Gastroesophageal sphincter (tissue), 4 donors: ENCODE measurements at regions not wholly inside any gene's neighbourhood (a gene's known extent, or its start where the extent isn't known, plus 50 kb on each side); places are given as distances from the start of the nearest gene placed in this dataset.

ENCODE experiments used
- ATAC-seq: fragments of 150-250 bp; one replicate; pipeline ENCODE4 v1.9.1; 2016; ENCODE audit warnings: mild to moderate bottlenecking, moderate library complexity
- H3K27ac ChIP-seq, 4 donors: fragments of 200-600 bp; sonication (generic) in 3 of 4; 1 replicate in 3 of 4; 2 replicates in 1 of 4; pipeline ENCODE4 v1.5.1; 2016 to 2019
- H3K27me3 ChIP-seq: fragments of 200-600 bp; sonication (generic); one replicate; pipeline ENCODE4 v1.5.1; 2019
- H3K36me3 ChIP-seq, 2 donors: fragments of 200-600 bp; sonication (generic); one replicate each; pipeline ENCODE4 v1.5.1; 2019; ENCODE audit warnings: control low read depth in 1 of 2
- H3K4me1 ChIP-seq, 3 donors: fragments of 200-600 bp; sonication (generic); 1 replicate in 2 of 3; 2 replicates in 1 of 3; pipeline ENCODE4 v1.5.1; 2016 to 2019; ENCODE audit warnings: control low read depth in 2 of 3
- H3K4me3 ChIP-seq, 2 donors: fragments of 200-600 bp; sonication (generic); one replicate each; pipeline ENCODE4 v1.5.1; 2019; ENCODE audit warnings: mild to moderate bottlenecking in 1 of 2, moderate library complexity in 1 of 2
- H3K9me3 ChIP-seq, 3 donors: fragments of 200-600 bp; sonication (generic); one replicate each; pipeline ENCODE4 v1.5.1; 2017 to 2019; ENCODE audit warnings: control low read depth in 2 of 3
- EP300 ChIP-seq: sonication (generic); formaldehyde crosslinking; IDR thresholded peaks from one replicate; pipeline ENCODE4 v1.6.1; 2017; ENCODE audit warnings: antibody characterized with exemption, mild to moderate bottlenecking
- POLR2A ChIP-seq, 2 donors: fragments of 450-650 bp; IDR thresholded peaks; one replicate each; pipeline ENCODE4 v1.6.1; 2017; ENCODE audit warnings: antibody characterized with exemption in 2 of 2, mild to moderate bottlenecking in 2 of 2, moderate library complexity in 1 of 2
- POLR2AphosphoS5 ChIP-seq: sonication (generic); formaldehyde crosslinking; IDR thresholded peaks from one replicate; pipeline ENCODE4 v1.6.1; 2017; ENCODE audit warnings: antibody characterized with exemption
- WGBS, 2 donors: methylation state at CpG; one replicate each; pipeline ENCODE4 v1.1.5; 2018; ENCODE audit warnings: low coverage in 1 of 2; 5-methylcytosine and 5-hydroxymethylcytosine counted together
- TF ChIP-seq, protein P1 (sequence below), 4 experiments: fragments of 200-600 bp in 2 of 4; fragments of 450-650 bp in 2 of 4; sonication (generic) in 1 of 4; IDR thresholded peaks; one replicate each; pipeline ENCODE4 v1.5.1; 2017 to 2019; ENCODE audit warnings: antibody characterized with exemption in 4 of 4, mild to moderate bottlenecking in 2 of 4, moderate library complexity in 2 of 4

DNA sequence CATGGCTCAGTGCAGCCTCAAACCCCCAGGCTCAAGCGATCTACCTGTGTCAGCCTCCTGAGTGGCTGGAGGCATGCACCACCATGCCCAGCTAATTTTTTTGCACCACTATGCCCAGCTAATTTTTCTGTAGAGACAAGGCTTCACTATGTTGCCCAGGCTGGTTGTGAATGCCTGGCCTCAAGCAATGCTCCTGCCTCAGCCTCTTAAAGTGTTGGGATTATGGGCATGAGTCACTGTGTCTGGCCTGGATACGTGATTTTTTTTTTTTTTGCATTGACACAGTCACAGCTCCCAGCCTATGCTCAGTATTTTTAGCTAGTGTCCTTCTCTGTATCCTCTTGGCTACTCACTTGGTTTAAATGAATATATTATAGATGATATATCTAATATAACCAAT lies 377.0 kb upstream of the TNRC6C start:
- no peak for ATAC-seq
- Histone ChIP-seq H3K4me1 (no peaks in the 10 kb centered on the region), H3K27ac (no peak overlapping the region), H3K4me3 (no peak overlapping the region), H3K36me3 (no peaks in the 10 kb centered on the region), H3K27me3 (no peaks in the 10 kb centered on the region), H3K9me3 (peaks cover 0 to 10% (median 0%) of the 10 kb centered on the region in 3 donors)
- TF ChIP-seq, protein P1, sequence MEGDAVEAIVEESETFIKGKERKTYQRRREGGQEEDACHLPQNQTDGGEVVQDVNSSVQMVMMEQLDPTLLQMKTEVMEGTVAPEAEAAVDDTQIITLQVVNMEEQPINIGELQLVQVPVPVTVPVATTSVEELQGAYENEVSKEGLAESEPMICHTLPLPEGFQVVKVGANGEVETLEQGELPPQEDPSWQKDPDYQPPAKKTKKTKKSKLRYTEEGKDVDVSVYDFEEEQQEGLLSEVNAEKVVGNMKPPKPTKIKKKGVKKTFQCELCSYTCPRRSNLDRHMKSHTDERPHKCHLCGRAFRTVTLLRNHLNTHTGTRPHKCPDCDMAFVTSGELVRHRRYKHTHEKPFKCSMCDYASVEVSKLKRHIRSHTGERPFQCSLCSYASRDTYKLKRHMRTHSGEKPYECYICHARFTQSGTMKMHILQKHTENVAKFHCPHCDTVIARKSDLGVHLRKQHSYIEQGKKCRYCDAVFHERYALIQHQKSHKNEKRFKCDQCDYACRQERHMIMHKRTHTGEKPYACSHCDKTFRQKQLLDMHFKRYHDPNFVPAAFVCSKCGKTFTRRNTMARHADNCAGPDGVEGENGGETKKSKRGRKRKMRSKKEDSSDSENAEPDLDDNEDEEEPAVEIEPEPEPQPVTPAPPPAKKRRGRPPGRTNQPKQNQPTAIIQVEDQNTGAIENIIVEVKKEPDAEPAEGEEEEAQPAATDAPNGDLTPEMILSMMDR (IDR thresholded peaks at IDR 0.05), result no peak
- TF ChIP-seq POLR2AphosphoS5 (no peak), POLR2A (IDR thresholded peaks at IDR 0.05) (no peak), EP300 (no peak)
- 29 to 61% methylated on average over 1 to 2 of the region's 2 CpGs for WGBS, 2 donors

DNA sequence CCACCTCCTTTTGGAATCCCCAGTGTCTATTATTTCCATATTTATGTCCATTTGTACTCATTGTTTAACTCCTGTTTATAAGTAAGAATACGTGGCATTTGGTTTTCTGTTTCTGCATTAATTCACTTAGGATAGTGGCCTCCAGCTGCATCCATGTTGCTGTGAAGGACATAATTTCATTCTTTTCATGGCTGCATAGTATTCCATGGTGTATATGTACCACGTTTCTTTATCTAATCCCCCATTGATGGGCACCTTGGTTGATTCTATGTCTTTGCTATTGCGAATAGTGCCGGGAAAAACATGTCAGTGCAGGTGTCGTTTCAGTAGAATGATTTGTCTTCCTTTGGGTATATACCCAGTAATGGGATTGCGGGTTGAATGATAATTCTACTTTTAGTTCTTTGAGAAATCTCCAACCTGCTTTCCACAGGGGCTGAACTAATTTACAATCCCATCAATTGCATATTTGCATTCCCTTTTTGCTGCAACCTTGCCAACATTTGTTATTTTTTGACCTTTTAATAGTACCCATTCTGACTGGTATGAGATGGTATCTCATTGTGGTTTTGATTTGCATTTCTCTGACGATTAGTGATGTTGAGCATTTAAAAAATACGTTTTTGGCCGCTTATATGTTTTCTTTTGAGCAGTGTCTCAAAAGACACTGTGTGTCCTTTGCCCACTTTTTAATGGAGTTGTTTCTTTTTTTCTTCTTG lies 373.2 kb upstream of the TNRC6C start:
- H3K36me3 ChIP-seq, result no peaks in the 10 kb centered on the region
- H3K27ac ChIP-seq, result no peak overlapping the region
- peaks cover 0 to 18% (median 0%) of the 10 kb centered on the region in 3 donors for H3K9me3 ChIP-seq
- ATAC-seq, result no peak
- no peaks in the 10 kb centered on the region for H3K4me1 ChIP-seq
- TF ChIP-seq, protein P1 (IDR thresholded peaks at IDR 0.05), result no peak
- TF ChIP-seq POLR2AphosphoS5 (no peak), EP300 (no peak), POLR2A (IDR thresholded peaks at IDR 0.05) (no peak)
- H3K4me3 ChIP-seq, result no peak overlapping the region
- no peaks in the 10 kb centered on the region for H3K27me3 ChIP-seq
- WGBS, 2 donors, result 79 to 90% methylated on average over 9 of the region's 9 CpGs

DNA sequence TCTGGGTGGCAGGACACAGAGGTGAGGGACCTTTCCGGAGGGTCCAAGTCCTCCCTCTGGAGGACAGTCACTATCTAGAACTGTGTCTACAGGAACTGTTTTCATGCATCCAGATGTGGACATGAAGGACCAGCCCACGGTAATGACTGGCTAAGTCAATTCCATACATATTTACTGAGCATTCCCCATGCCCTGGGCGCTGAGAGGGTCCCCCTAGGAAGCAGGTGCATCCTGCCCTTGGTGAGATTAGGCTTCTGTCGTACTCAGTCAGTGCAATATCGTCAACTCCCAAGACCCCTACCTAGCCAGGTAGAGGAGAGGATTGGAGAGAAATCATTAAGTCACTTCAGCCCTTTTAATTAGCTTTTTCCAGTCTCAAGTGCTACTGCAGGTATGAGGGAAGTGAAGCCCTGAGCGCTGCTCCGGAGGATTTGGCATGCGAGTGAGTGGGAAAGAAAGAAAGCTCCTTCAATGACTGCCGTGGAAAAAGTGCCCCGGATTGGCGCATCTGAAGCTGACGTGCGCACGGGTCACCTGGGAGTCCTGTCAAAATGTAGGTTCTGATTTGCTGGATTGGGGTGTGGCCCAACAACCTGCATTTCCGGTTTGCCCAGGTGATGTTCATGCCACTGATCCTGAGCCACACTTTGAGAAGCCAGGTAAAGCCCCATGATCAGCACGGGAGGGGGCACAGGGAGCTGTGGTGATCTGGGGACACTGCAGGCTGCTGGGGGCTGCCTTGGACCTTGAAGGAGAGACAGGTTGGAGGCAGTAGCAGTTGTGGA lies 367.4 kb upstream of the TNRC6C start:
- Histone ChIP-seq H3K27ac (no peak overlapping the region), H3K27me3 (no peaks in the 10 kb centered on the region), H3K9me3 (peaks cover 0 to 8% (median 0%) of the 10 kb centered on the region in 3 donors), H3K36me3 (no peaks in the 10 kb centered on the region), H3K4me1 (no peaks in the 10 kb centered on the region), H3K4me3 (no peak overlapping the region)
- 53 to 81% methylated on average over 4 to 11 of the region's 16 CpGs for WGBS, 2 donors
- TF ChIP-seq POLR2A (IDR thresholded peaks at IDR 0.05) (no peak), POLR2AphosphoS5 (no peak), EP300 (no peak)
- TF ChIP-seq, protein P1 (IDR thresholded peaks at IDR 0.05), result no peak
- no peak for ATAC-seq

DNA sequence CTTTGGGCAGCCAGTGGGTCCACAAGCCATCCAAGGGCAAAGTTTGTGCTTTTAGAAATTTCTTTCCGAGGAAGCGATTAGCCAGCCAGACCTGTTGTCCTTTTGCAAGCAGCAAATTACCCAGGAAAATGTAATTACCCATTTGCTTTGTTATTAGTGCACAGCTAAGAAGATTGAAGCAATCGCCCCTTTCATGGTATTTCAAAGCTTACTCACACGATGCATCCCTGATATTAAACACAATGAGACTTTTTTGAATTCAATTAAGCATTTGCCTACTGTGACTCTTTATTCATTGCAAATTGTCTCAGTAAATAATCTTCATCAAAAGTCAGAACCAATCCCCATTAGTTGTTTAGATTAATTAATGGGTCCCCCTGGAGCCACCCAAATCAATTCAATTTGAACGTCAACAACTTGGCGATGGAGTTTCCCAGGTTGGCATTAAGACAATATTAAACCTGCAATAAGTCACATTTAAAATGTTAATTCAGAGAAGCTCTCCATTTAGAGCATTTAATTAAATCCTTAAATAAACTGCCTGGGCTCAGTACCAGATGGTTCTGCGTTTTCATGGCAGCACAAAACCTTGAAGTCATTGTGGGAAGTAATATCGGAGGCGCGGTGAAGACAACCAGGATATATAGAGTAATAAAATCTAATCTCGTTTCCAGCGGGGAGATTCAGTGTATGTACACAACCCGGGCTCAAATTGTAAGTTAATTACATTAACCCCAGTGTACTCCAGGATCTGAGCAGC lies 366.2 kb upstream of the TNRC6C start:
- ATAC-seq, result no peak
- Histone ChIP-seq H3K4me1 (no peaks in the 10 kb centered on the region), H3K36me3 (no peaks in the 10 kb centered on the region), H3K4me3 (no peak overlapping the region), H3K27me3 (no peaks in the 10 kb centered on the region), H3K27ac (no peak overlapping the region), H3K9me3 (peaks cover 0 to 1% (median 0%) of the 10 kb centered on the region in 3 donors)
- TF ChIP-seq, protein P1 (IDR thresholded peaks at IDR 0.05), result no peak
- 55 to 76% methylated on average over 11 to 13 of the region's 13 CpGs for WGBS, 2 donors
